ENCODE measurements at regions not wholly inside any gene's neighbourhood (a gene's known extent, or its start where the extent isn't known, plus 50 kb on each side); places are given as distances from the start of the nearest gene placed in this dataset.

- Mint-ChIP-seq H3K4me3 (no peak overlapping the region), H3K4me1 (ENCODE audit: low read depth) (no peaks in the 10 kb centered on the region), H3K36me3 (ENCODE audit: low read depth) (no peaks in the 10 kb centered on the region), H3K27me3 (peaks cover 2% of the 10 kb centered on the region), H3K9me3 (no peaks in the 10 kb centered on the region), H3K27ac (no peak overlapping the region)
- TF ChIP-seq, protein P1, sequence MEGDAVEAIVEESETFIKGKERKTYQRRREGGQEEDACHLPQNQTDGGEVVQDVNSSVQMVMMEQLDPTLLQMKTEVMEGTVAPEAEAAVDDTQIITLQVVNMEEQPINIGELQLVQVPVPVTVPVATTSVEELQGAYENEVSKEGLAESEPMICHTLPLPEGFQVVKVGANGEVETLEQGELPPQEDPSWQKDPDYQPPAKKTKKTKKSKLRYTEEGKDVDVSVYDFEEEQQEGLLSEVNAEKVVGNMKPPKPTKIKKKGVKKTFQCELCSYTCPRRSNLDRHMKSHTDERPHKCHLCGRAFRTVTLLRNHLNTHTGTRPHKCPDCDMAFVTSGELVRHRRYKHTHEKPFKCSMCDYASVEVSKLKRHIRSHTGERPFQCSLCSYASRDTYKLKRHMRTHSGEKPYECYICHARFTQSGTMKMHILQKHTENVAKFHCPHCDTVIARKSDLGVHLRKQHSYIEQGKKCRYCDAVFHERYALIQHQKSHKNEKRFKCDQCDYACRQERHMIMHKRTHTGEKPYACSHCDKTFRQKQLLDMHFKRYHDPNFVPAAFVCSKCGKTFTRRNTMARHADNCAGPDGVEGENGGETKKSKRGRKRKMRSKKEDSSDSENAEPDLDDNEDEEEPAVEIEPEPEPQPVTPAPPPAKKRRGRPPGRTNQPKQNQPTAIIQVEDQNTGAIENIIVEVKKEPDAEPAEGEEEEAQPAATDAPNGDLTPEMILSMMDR (IDR thresholded peaks at IDR 0.05) = no peak
- CTCF ChIA-PET = no interaction called here
- no peak for DNase-seq
- intact Hi-C loops (cut with micrococcal nuclease) = no loop called here
- POLR2A ChIA-PET = no interaction called here
- ATAC-seq = no peak
These were observed 67.9 kb upstream of the STOX2 start for GRCh38 chr4:183837222-183837621.

- ATAC-seq (no peak), DNase-seq (no peak)
- TF ChIP-seq, protein P1 (IDR thresholded peaks at IDR 0.05) = no peak
- intact Hi-C loops (cut with micrococcal nuclease) = no loop called here
- Mint-ChIP-seq H3K9me3 (no peaks in the 10 kb centered on the region), H3K27me3 (peaks cover 2% of the 10 kb centered on the region), H3K4me3 (no peak overlapping the region), H3K27ac (no peak overlapping the region), H3K36me3 (ENCODE audit: low read depth) (no peaks in the 10 kb centered on the region), H3K4me1 (ENCODE audit: low read depth) (no peaks in the 10 kb centered on the region)
- POLR2A ChIA-PET = no interaction called here
- CTCF ChIA-PET = no interaction called here
These were observed 66.0 kb upstream of the STOX2 start for GRCh38 chr4:183838987-183839712.

- Mint-ChIP-seq H3K4me3 (no peak overlapping the region), H3K9me3 (no peaks in the 10 kb centered on the region), H3K4me1 (ENCODE audit: low read depth) (no peaks in the 10 kb centered on the region), H3K27ac (no peak overlapping the region), H3K27me3 (peaks cover 4% of the 10 kb centered on the region), H3K36me3 (ENCODE audit: low read depth) (no peaks in the 10 kb centered on the region)
- intact Hi-C loops (cut with micrococcal nuclease) = loop anchor here (2.0 to 5.0 kb wide), 2 partner anchors 260 to 322 kb away; no protein-coding TSS in a partner anchor
- POLR2A ChIA-PET = no interaction called here
- DNase-seq = peak; percentile 81
- TF ChIP-seq, protein P1 (IDR thresholded peaks at IDR 0.05) = peak; percentile 87
- CTCF ChIA-PET = interaction anchor here (0.8 to 1.8 kb wide), 9 partner anchors 9 to 411 kb away, joined by 3 to 7 read pairs (median 3); no protein-coding TSS in a partner anchor
- ATAC-seq = peak; percentile 27
These were observed 64.8 kb upstream of the STOX2 start for GRCh38 chr4:183840311-183840710.

- Mint-ChIP-seq H3K36me3 (ENCODE audit: low read depth) (no peaks in the 10 kb centered on the region), H3K27me3 (peaks cover 4% of the 10 kb centered on the region), H3K4me3 (no peak overlapping the region), H3K4me1 (ENCODE audit: low read depth) (no peaks in the 10 kb centered on the region), H3K27ac (no peak overlapping the region), H3K9me3 (no peaks in the 10 kb centered on the region)
- CTCF ChIA-PET = interaction anchor here (0.8 to 1.8 kb wide), 8 partner anchors 8 to 410 kb away, joined by 3 to 7 read pairs (median 3); no protein-coding TSS in a partner anchor
- TF ChIP-seq, protein P1 (IDR thresholded peaks at IDR 0.05) = no peak
- ATAC-seq = no peak
- POLR2A ChIA-PET = no interaction called here
- intact Hi-C loops (cut with micrococcal nuclease) = loop anchor here (2.0 to 5.0 kb wide), 2 partner anchors 260 to 321 kb away; no protein-coding TSS in a partner anchor
- no peak for DNase-seq
These were observed 64.1 kb upstream of the STOX2 start for GRCh38 chr4:183841001-183841400.

DNA sequence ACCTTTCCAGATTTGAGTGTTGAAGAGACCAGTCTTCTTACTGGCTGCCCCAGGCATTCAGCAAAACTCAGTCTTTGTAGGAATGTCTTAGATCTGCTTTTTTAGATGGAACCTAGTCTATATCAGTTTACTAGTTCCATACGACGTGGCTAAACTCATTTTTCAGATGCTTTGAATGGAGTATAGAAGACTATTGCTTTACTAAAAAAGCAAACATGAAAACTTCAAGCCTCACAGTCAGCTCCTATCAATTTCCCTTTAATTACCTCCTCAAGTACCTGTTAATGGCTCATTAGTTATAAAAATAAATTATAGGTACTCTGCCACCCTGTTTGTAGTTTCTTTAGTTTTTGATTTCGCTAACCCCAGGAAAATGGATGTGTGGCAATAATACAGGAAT lies 63.0 kb upstream of the STOX2 start:
- TF ChIP-seq, protein P1 (IDR thresholded peaks at IDR 0.05) = no peak
- no peak for ATAC-seq
- peaks cover 6% of the 10 kb centered on the region for H3K27me3 Mint-ChIP-seq
- H3K27ac Mint-ChIP-seq = no peak overlapping the region
- DNase-seq = no peak
- H3K4me1 Mint-ChIP-seq (ENCODE audit: low read depth) = no peaks in the 10 kb centered on the region
- H3K9me3 Mint-ChIP-seq = no peaks in the 10 kb centered on the region
- H3K36me3 Mint-ChIP-seq (ENCODE audit: low read depth) = no peaks in the 10 kb centered on the region
- POLR2A ChIA-PET = no interaction called here
- CTCF ChIA-PET = interaction anchor here (0.7 to 1.7 kb wide), 3 partner anchors 110 to 336 kb away, joined by 4 to 7 read pairs (median 4); no protein-coding TSS in a partner anchor
- intact Hi-C loops (cut with micrococcal nuclease) = loop anchor here (5.0 kb wide), 1 partner anchor 320 kb away; no protein-coding TSS in a partner anchor
- no peak overlapping the region for H3K4me3 Mint-ChIP-seq
